B cell (primary cell): ENCODE measurements at regions not wholly inside any gene's neighbourhood (a gene's known extent, or its start where the extent isn't known, plus 50 kb on each side); places are given as distances from the start of the nearest gene placed in this dataset.

Experiments
- ATAC-seq: fragments of 200-7000 bp; cut with Tn5 transposase; one replicate; pipeline ENCODE4 v1.10.0; 2021; ENCODE audit warnings: low read depth, mild to moderate bottlenecking, moderate number of reproducible peaks, moderate library complexity
- CTCF ChIA-PET: fragments of 350-600 bp; sonication (Branson Sonifier 250); formaldehyde crosslinking; loops from one replicate; lab custom pipeline; 2021; ENCODE audit warnings: antibody characterized with exemption, inconsistent platforms; lab: Charles Lee
- POLR2A ChIA-PET: fragments of 350-600 bp; sonication (Branson Sonifier 250); formaldehyde crosslinking; loops from one replicate; lab custom pipeline; 2021; ENCODE audit warnings: antibody characterized with exemption; lab: Charles Lee
- DNase-seq: peaks from one replicate; pipeline ENCODE4 v3.0.0; 2013
- H2AFZ ChIP-seq: 2 replicates; pipeline ENCODE4 v1.6.1; 2012; ENCODE audit warnings: mild to moderate bottlenecking, low read depth, low read length; ENCODE audit not compliant: insufficient read depth, poor library complexity, severe bottlenecking
- H3K27ac ChIP-seq, 2 donors: 1 replicate in 1 of 2; 2 replicates in 1 of 2; pipeline ENCODE4 v1.5.1; 2012 to 2013; ENCODE audit warnings: low read length in 2 of 2, mild to moderate bottlenecking in 2 of 2, moderate library complexity in 1 of 2
- H3K27me3 ChIP-seq, 4 experiments: fragments of 200-600 bp in 1 of 4; sonication (generic) in 1 of 4; replicated peaks in 1 of 4; 1 replicate in 2 of 4; 2 replicates in 2 of 4; pipeline versions ENCODE4 v1.6.1 to v1.7.0; 2013 to 2016; ENCODE audit warnings: low read length in 3 of 4, mild to moderate bottlenecking in 2 of 4, mixed read lengths in 1 of 4, moderate library complexity in 1 of 4; ENCODE audit not compliant: insufficient read depth in 4 of 4, control insufficient read depth in 3 of 4; ENCODE audit errors: control extremely low read depth in 1 of 4
- H3K36me3 ChIP-seq, 2 experiments: replicated peaks in 1 of 2; 1 replicate in 1 of 2; 2 replicates in 1 of 2; pipeline versions ENCODE4 v1.6.1 to v1.7.1; 2013; ENCODE audit warnings: low read length in 1 of 2; ENCODE audit not compliant: insufficient read depth in 2 of 2, control insufficient read depth in 1 of 2; ENCODE audit errors: control extremely low read depth in 1 of 2, extremely low read depth in 1 of 2
- H3K4me1 ChIP-seq, 2 donors: fragments of 200-600 bp in 1 of 2; sonication (generic) in 1 of 2; 1 replicate in 1 of 2; 2 replicates in 1 of 2; pipeline versions ENCODE4 v1.5.1 to v1.6.1; 2013 to 2017; ENCODE audit warnings: low read length in 2 of 2; ENCODE audit not compliant: control insufficient read depth in 2 of 2, insufficient read depth in 2 of 2
- H3K4me2 ChIP-seq: replicated peaks from 2 replicates; pipeline ENCODE3; 2012; ENCODE audit warnings: mild to moderate bottlenecking, low read depth, low read length; ENCODE audit not compliant: poor library complexity, severe bottlenecking
- H3K4me3 ChIP-seq, 5 experiments: fragments of 200-600 bp in 1 of 5; sonication (generic) in 1 of 5; 1 replicate in 3 of 5; 2 replicates in 2 of 5; pipeline versions ENCODE4 v1.5.1 to v1.7.0; 2011 to 2016; ENCODE audit warnings: low read length in 4 of 5, mild to moderate bottlenecking in 4 of 5, low read depth in 2 of 5, control low read depth in 1 of 5, moderate library complexity in 1 of 5; ENCODE audit not compliant: insufficient read depth in 1 of 5; ENCODE audit errors: control extremely low read depth in 1 of 5, extremely low read depth in 1 of 5
- H3K79me2 ChIP-seq: fragments of 200-600 bp; sonication (generic); one replicate; pipeline ENCODE4 v1.6.0; 2016; ENCODE audit warnings: low read length; ENCODE audit not compliant: control insufficient read depth, insufficient read depth
- H3K9ac ChIP-seq: fragments of 200-600 bp; sonication (generic); 2 replicates; pipeline ENCODE4 v1.6.1; 2017; ENCODE audit warnings: mild to moderate bottlenecking, low read length, moderate library complexity
- H3K9me3 ChIP-seq, 3 donors: one replicate each; pipeline versions ENCODE4 v1.6.1 to v1.7.1; 2013; ENCODE audit warnings: low read length in 2 of 3; ENCODE audit not compliant: control insufficient read depth in 2 of 3, insufficient read depth in 1 of 3; ENCODE audit errors: control extremely low read depth in 1 of 3
- H4K20me1 ChIP-seq: 2 replicates; pipeline ENCODE4 v1.6.0; 2012; ENCODE audit warnings: mild to moderate bottlenecking, low read length; ENCODE audit not compliant: insufficient read depth, control insufficient read depth, poor library complexity, severe bottlenecking
- H3K27ac Mint-ChIP-seq: one replicate; pipeline ENCODE4 v1.8.0; 2021; ENCODE audit warnings: mixed read lengths
- H3K27me3 Mint-ChIP-seq: one replicate; pipeline ENCODE4 v1.8.0; 2021; ENCODE audit warnings: mixed read lengths
- H3K4me1 Mint-ChIP-seq: one replicate; pipeline ENCODE4 v1.8.0; 2021; ENCODE audit warnings: mixed read lengths
- H3K4me3 Mint-ChIP-seq: one replicate; pipeline ENCODE4 v1.8.0; 2021; ENCODE audit warnings: mixed read lengths
- H3K9me3 Mint-ChIP-seq: one replicate; pipeline ENCODE4 v1.8.0; 2022; ENCODE audit warnings: mixed read lengths; ENCODE audit not compliant: insufficient read depth
- EZH2 ChIP-seq: IDR thresholded peaks from 2 replicates; pipeline ENCODE4 v1.6.1; 2012; ENCODE audit warnings: borderline replicate concordance, low read depth, mild to moderate bottlenecking, moderate library complexity, low read length; ENCODE audit not compliant: insufficient read depth, poor library complexity, severe bottlenecking
- WGBS: methylation state at CpG from one replicate; pipeline ENCODE4 v1.1.5; 2013; ENCODE audit warnings: missing lambda C conversion rate; ENCODE audit not compliant: insufficient coverage; 5-methylcytosine and 5-hydroxymethylcytosine counted together
- intact Hi-C: fragments of 100-400 bp; cut with micrococcal nuclease; formaldehyde crosslinking; loops from one replicate; pipeline ENCODE4 v1.10.0; 2022
- TF ChIP-seq, protein P1 (sequence below): fragments of 200-600 bp; IDR thresholded peaks from one replicate; pipeline ENCODE4 v1.8.0; 2022; ENCODE audit warnings: antibody characterized with exemption, mild to moderate bottlenecking

DNA sequence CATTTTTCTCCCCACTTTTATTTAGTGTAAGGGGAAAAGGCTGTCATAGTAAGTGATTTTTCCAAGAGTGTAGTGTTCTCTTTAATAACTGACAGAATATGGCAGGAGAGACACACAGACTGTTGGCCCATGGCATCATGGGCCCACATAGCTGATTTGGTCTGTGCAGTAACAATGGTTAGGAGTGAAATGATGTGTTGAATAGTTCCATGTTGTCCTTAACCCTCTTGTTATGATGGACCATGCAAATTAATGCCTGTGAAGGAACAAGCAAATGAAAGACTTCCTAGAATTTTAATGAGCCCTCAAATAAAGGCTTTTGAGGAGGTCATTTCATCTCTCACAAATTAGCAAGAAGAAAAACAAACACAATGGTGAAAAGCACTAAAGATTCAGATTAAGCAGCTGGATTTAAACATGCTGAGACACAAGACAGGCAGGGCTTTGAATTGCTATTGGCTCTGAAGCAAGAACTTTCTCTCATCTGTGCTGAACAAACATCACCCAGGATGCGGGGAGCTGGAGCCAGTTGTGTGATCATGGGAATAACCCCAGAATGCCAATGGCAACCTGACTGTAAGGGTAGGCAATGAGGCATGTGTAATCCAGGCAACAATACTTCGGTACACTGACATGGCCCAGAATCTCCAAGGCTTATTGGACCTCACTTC, 136.7 kb upstream of the VEPH1 start:
- 91% methylated on average over 2 of the region's 2 CpGs for WGBS
- Histone ChIP-seq H3K4me1 (no peaks in the 10 kb centered on the region), H3K27me3 (no peaks in the 10 kb centered on the region), H3K4me2 (no peak overlapping the region), H3K79me2 (no peaks in the 10 kb centered on the region), H3K9me3 (peaks cover 0 to 2% (median 0%) of the 10 kb centered on the region in 3 donors), H3K9ac (no peak overlapping the region), H2AFZ (no peak overlapping the region), H3K36me3 (no peaks in the 10 kb centered on the region), H3K27ac (no peak overlapping the region), H4K20me1 (no peaks in the 10 kb centered on the region), H3K4me3 (no peak overlapping the region)
- H3K27ac Mint-ChIP-seq = no peak overlapping the region
- H3K4me1 Mint-ChIP-seq = no peaks in the 10 kb centered on the region
- CTCF ChIA-PET = interaction anchor here (0.7 kb wide), 1 partner anchor 8 kb away, joined by 3 read pairs; no protein-coding TSS in a partner anchor
- TF ChIP-seq, protein P1, sequence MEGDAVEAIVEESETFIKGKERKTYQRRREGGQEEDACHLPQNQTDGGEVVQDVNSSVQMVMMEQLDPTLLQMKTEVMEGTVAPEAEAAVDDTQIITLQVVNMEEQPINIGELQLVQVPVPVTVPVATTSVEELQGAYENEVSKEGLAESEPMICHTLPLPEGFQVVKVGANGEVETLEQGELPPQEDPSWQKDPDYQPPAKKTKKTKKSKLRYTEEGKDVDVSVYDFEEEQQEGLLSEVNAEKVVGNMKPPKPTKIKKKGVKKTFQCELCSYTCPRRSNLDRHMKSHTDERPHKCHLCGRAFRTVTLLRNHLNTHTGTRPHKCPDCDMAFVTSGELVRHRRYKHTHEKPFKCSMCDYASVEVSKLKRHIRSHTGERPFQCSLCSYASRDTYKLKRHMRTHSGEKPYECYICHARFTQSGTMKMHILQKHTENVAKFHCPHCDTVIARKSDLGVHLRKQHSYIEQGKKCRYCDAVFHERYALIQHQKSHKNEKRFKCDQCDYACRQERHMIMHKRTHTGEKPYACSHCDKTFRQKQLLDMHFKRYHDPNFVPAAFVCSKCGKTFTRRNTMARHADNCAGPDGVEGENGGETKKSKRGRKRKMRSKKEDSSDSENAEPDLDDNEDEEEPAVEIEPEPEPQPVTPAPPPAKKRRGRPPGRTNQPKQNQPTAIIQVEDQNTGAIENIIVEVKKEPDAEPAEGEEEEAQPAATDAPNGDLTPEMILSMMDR = no peak
- no peak for TF ChIP-seq EZH2
- H3K4me3 Mint-ChIP-seq = no peak overlapping the region
- H3K27me3 Mint-ChIP-seq = peaks cover 16% of the 10 kb centered on the region
- DNase-seq (no peak), ATAC-seq (no peak)
- intact Hi-C loops = no loop called here
- peaks cover 7% of the 10 kb centered on the region for H3K9me3 Mint-ChIP-seq
- POLR2A ChIA-PET = no interaction called here

DNA sequence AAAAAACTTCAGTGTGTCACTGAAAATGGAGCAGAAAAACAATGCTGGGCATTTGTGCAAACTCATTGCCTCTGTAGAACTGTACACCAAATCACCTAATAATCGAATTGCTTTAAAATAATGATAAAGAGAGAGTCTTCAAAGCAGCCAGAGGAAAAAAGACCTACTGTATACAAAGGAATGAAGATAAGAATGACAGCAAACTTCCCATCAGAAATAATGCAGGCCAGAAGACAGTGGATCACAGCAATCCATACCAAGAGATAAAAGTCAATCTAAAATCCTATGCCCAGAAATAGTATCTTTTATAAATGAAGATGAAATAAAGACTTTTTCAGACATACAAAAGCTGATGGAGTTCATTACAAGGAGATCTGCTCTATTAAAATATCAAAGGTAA, 134.7 kb upstream of the VEPH1 start:
- peaks cover 0 to 2% (median 0%) of the 10 kb centered on the region in 3 donors for H3K9me3 ChIP-seq
- Mint-ChIP-seq H3K4me1 (no peaks in the 10 kb centered on the region), H3K4me3 (no peak overlapping the region), H3K27ac (no peak overlapping the region), H3K27me3 (peaks cover 17% of the 10 kb centered on the region), H3K9me3 (peaks cover 7% of the 10 kb centered on the region)
- no peak overlapping the region for H3K9ac ChIP-seq
- H3K4me1 ChIP-seq = no peaks in the 10 kb centered on the region
- ATAC-seq (no peak), DNase-seq (no peak)
- H3K27me3 ChIP-seq = no peaks in the 10 kb centered on the region
- TF ChIP-seq, protein P1 = no peak
- no peak for TF ChIP-seq EZH2
- POLR2A ChIA-PET = no interaction called here
- H3K4me2 ChIP-seq = no peak overlapping the region
- H2AFZ ChIP-seq = no peak overlapping the region
- H4K20me1 ChIP-seq = no peaks in the 10 kb centered on the region
- WGBS = no CpG with 5 or more reads among the region's 1 CpG
- intact Hi-C loops = no loop called here
- H3K36me3 ChIP-seq = no peaks in the 10 kb centered on the region
- CTCF ChIA-PET = no interaction called here
- no peak overlapping the region for H3K4me3 ChIP-seq
- no peak overlapping the region for H3K27ac ChIP-seq
- H3K79me2 ChIP-seq = no peaks in the 10 kb centered on the region
